Endothelial cell (in vitro differentiated cells): ENCODE measurements at regions not wholly inside any gene's neighbourhood (a gene's known extent, or its start where the extent isn't known, plus 50 kb on each side); places are given as distances from the start of the nearest gene placed in this dataset.

Experiments used
- DNase-seq: peaks from one replicate; pipeline ENCODE4 v3.0.0; 2021; ENCODE audit warnings: low spot score
- H3K27ac Mint-ChIP-seq: one replicate; pipeline ENCODE4 v1.8.0; 2021; ENCODE audit warnings: mixed read lengths, inconsistent platforms; ENCODE audit not compliant: unreplicated experiment
- H3K27me3 Mint-ChIP-seq: one replicate; pipeline ENCODE4 v1.8.0; 2021; ENCODE audit warnings: mild to moderate bottlenecking, moderate library complexity, mixed read lengths, inconsistent platforms; ENCODE audit not compliant: unreplicated experiment
- H3K36me3 Mint-ChIP-seq: one replicate; pipeline ENCODE4 v1.8.0; 2021; ENCODE audit warnings: mild to moderate bottlenecking, low read depth, mixed read lengths, inconsistent platforms; ENCODE audit not compliant: unreplicated experiment
- H3K4me1 Mint-ChIP-seq: one replicate; pipeline ENCODE4 v1.8.0; 2021; ENCODE audit warnings: mild to moderate bottlenecking, mixed read lengths, inconsistent platforms; ENCODE audit not compliant: unreplicated experiment
- H3K4me3 Mint-ChIP-seq: one replicate; pipeline ENCODE4 v1.8.0; 2021; ENCODE audit warnings: mild to moderate bottlenecking, mixed read lengths, inconsistent platforms; ENCODE audit not compliant: unreplicated experiment
- H3K9me3 Mint-ChIP-seq: one replicate; pipeline ENCODE4 v1.8.0; 2021; ENCODE audit warnings: mixed read lengths, inconsistent platforms; ENCODE audit not compliant: unreplicated experiment
- CTCF ChIP-seq: fragments of 200-600 bp; sonication (generic); IDR thresholded peaks from one replicate; pipeline ENCODE4 v1.5.0; 2021; ENCODE audit warnings: antibody characterized with exemption; ENCODE audit not compliant: unreplicated experiment

DNA sequence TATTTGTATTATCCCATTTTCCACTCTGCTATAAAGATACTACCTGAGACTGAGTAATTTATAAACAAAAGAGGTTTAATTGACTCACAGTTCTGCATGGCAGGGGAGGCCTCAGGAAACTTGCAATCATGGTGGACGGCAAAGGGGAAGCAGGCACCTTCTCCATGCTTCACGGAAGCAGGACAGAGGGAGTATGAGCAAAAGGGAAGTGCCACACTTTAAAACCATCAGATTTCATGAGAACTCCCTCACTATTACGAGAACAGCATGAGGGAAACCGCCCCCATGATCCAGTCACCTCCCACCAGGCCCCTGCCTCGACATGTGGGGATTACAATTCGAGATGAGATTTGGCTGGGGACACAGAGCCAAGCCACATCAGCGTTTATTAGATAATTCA, 172.8 kb downstream of the NR2F2 start:
- Mint-ChIP-seq H3K4me1 (no peaks in the 10 kb centered on the region), H3K27me3 (no peaks in the 10 kb centered on the region), H3K36me3 (no peaks in the 10 kb centered on the region), H3K9me3 (no peaks in the 10 kb centered on the region), H3K27ac (no peak overlapping the region), H3K4me3 (no peak overlapping the region)
- no peak for DNase-seq
- TF ChIP-seq CTCF = no peak

GRCh38 chr15:96504371-96504770, 173.9 kb downstream of the NR2F2 start:
- H3K4me1 Mint-ChIP-seq = no peaks in the 10 kb centered on the region
- no peaks in the 10 kb centered on the region for H3K36me3 Mint-ChIP-seq
- TF ChIP-seq CTCF = no peak
- DNase-seq = no peak
- H3K9me3 Mint-ChIP-seq = no peaks in the 10 kb centered on the region
- no peaks in the 10 kb centered on the region for H3K27me3 Mint-ChIP-seq
- H3K27ac Mint-ChIP-seq = no peak overlapping the region
- H3K4me3 Mint-ChIP-seq = no peak overlapping the region

- H3K9me3 Mint-ChIP-seq = no peaks in the 10 kb centered on the region
- H3K27me3 Mint-ChIP-seq = no peaks in the 10 kb centered on the region
- no peak for DNase-seq
Observed at GRCh38 chr15:96505014-96505413, 174.5 kb downstream of the NR2F2 start.

GRCh38 chr15:96514607-96515285, 184.2 kb downstream of the NR2F2 start:
- no peak for TF ChIP-seq CTCF
- no peaks in the 10 kb centered on the region for H3K27me3 Mint-ChIP-seq
- H3K9me3 Mint-ChIP-seq = no peaks in the 10 kb centered on the region
- H3K36me3 Mint-ChIP-seq = no peaks in the 10 kb centered on the region
- no peak overlapping the region for H3K4me3 Mint-ChIP-seq
- no peak for DNase-seq
- no peak overlapping the region for H3K27ac Mint-ChIP-seq
- H3K4me1 Mint-ChIP-seq = no peaks in the 10 kb centered on the region

More at GRCh38 chr15:96505014-96505413, 174.5 kb downstream of the NR2F2 start:
- Mint-ChIP-seq H3K36me3 (no peaks in the 10 kb centered on the region), H3K4me3 (no peak overlapping the region), H3K4me1 (no peaks in the 10 kb centered on the region), H3K27ac (no peak overlapping the region)
- TF ChIP-seq CTCF = no peak

GRCh38 chr15:96515371-96515770, 184.9 kb downstream of the NR2F2 start:
- TF ChIP-seq CTCF = no peak

More at GRCh38 chr15:96515371-96515770, 184.9 kb downstream of the NR2F2 start:
- Mint-ChIP-seq H3K27ac (no peak overlapping the region), H3K36me3 (no peaks in the 10 kb centered on the region), H3K4me3 (no peak overlapping the region), H3K9me3 (no peaks in the 10 kb centered on the region), H3K27me3 (no peaks in the 10 kb centered on the region), H3K4me1 (no peaks in the 10 kb centered on the region)
- DNase-seq = no peak
